Type B pancreatic cell (in vitro differentiated cells): ENCODE measurements at regions not wholly inside any gene's neighbourhood (a gene's known extent, or its start where the extent isn't known, plus 50 kb on each side); places are given as distances from the start of the nearest gene placed in this dataset.

Experiments
- DNase-seq: peaks from one replicate; pipeline ENCODE4 v3.0.0; 2021; ENCODE audit warnings: mixed read lengths; ENCODE audit not compliant: unreplicated experiment; ENCODE audit errors: extremely low spot score
- H3K27ac Mint-ChIP-seq: 2 replicates; pipeline ENCODE4 v1.8.0; 2021; ENCODE audit warnings: mild to moderate bottlenecking, mixed read lengths
- H3K27me3 Mint-ChIP-seq: 2 replicates; pipeline ENCODE4 v1.8.0; 2021; ENCODE audit warnings: mixed read lengths
- H3K36me3 Mint-ChIP-seq: 2 replicates; pipeline ENCODE4 v1.8.0; 2021; ENCODE audit warnings: mixed read lengths
- H3K4me1 Mint-ChIP-seq: one replicate; pipeline ENCODE4 v1.8.0; 2021; ENCODE audit warnings: mixed read lengths; ENCODE audit not compliant: unreplicated experiment
- H3K4me3 Mint-ChIP-seq: 2 replicates; pipeline ENCODE4 v1.8.0; 2021; ENCODE audit warnings: mild to moderate bottlenecking, mixed read lengths
- H3K9me3 Mint-ChIP-seq: 2 replicates; pipeline ENCODE4 v1.8.0; 2021; ENCODE audit warnings: mixed read lengths
- CTCF ChIP-seq: fragments of 200-600 bp; sonication (generic); conservative IDR thresholded peaks from 2 replicates; pipeline ENCODE4 v1.5.0; 2021; ENCODE audit warnings: antibody characterized with exemption, mild to moderate bottlenecking

DNA sequence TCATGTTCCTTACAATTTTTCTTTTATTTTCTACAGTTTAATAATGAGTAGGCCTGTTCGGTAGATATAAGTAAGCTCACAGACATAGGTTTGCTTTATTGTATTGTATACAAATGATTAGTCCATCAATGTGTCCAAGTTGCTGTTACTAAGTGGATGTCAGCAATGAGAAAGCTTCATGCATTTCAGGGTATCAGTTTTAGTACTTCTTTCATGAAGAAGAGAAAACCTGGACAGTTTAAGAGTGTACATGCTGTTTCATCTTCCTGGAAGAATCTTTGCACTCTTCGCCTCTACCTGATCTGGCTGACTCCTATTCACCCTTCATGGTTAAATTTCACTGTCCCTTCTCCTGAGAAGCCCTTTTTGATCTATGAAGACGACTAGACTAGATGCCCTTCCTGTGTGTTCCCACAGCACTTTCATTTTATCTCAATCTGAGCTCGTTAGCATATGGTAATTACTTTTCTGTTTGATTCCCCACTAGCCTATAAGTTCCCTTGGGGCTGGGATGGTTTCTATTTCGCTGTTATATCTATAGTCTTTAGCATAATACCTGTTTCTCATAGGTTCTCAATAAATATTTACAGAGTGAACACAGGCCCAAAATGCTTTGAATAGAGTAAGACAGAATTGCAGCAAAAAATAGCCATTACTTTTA lies 70.7 kb downstream of the CETN3 start:
- no peak for DNase-seq

DNA sequence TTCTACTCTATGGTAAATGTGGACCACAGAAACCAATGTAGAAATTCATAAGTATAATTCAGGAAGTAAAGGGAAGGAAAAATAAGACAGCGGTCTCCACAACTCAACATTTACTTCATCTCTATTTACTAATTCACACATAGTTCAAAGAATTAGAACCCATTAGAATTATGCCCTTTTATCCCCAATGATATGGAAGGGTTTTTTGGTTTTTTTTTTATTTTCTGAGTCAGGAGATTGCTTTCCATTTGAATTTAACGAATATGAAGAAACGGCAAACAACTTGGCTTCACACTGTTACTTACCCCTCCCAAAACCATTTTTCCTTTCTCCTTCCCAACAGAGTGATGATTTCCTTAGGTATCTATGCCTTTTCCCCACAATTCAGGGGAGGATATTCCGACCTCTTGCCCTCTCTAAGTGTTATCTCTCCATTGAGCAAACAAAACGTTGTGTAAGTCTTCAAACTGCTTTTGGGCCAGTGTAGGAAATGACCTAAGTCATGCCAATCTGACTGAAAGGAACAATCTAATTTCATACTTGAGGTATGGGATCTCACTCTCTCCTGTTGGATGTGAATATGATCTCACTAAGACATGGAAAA lies 72.0 kb downstream of the CETN3 start:
- H3K27me3 Mint-ChIP-seq, result no peaks in the 10 kb centered on the region
- H3K36me3 Mint-ChIP-seq, result no peaks in the 10 kb centered on the region
- DNase-seq, result no peak
- H3K4me3 Mint-ChIP-seq, result no peak overlapping the region
- no peak for TF ChIP-seq CTCF
- no peak overlapping the region for H3K27ac Mint-ChIP-seq
- H3K4me1 Mint-ChIP-seq, result no peaks in the 10 kb centered on the region
- H3K9me3 Mint-ChIP-seq, result no peaks in the 10 kb centered on the region

More for the DNA sequence above, 70.7 kb downstream of the CETN3 start:
- H3K27me3 Mint-ChIP-seq, result no peaks in the 10 kb centered on the region
- no peaks in the 10 kb centered on the region for H3K4me1 Mint-ChIP-seq
- no peaks in the 10 kb centered on the region for H3K9me3 Mint-ChIP-seq
- no peak for TF ChIP-seq CTCF
- H3K27ac Mint-ChIP-seq, result no peak overlapping the region
- H3K36me3 Mint-ChIP-seq, result no peaks in the 10 kb centered on the region
- H3K4me3 Mint-ChIP-seq, result no peak overlapping the region

DNA sequence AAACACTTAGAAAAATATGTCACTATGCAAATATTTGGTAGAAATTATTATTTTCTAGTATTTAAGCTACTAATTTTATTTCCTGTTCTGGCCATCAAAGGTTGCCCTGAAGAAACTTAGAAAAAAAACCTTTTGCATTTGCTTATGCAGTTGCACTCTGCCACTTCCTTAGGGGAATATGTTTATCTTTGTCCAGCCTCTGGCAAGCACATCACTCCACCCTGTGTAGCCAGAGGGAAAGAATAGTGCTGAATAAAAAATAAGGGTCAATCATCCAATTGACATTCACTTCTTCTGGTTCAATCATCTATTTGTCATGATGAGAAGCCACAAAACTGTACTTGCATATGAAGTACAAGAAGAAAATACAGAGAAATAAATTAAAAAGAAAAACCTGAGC lies 72.8 kb downstream of the CETN3 start:
- H3K27ac Mint-ChIP-seq, result no peak overlapping the region
- H3K9me3 Mint-ChIP-seq, result no peaks in the 10 kb centered on the region
- no peaks in the 10 kb centered on the region for H3K36me3 Mint-ChIP-seq
- no peaks in the 10 kb centered on the region for H3K27me3 Mint-ChIP-seq
- DNase-seq, result no peak
- no peak overlapping the region for H3K4me3 Mint-ChIP-seq
- no peak for TF ChIP-seq CTCF
- H3K4me1 Mint-ChIP-seq, result no peaks in the 10 kb centered on the region

DNA sequence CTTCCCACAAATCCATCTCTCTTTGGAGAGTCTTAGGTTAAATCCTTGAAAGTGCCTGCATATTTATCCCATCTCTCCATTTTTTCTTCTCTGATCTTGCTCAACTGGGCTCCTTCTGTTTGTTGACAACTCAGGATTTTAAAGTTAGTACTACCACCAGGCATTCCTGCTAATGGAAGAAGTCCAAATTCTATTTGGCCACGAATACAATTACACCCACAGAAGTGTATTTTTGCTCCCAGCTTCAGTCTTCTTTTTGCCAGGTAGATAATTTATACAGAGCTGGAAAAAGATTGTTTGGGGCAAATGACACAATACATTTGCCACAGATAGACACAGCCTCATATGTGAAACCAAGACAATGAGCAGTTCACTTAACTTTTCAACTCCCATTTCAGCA lies 74.8 kb downstream of the CETN3 start:
- Mint-ChIP-seq H3K36me3 (no peaks in the 10 kb centered on the region), H3K4me3 (no peak overlapping the region), H3K27me3 (no peaks in the 10 kb centered on the region), H3K9me3 (no peaks in the 10 kb centered on the region), H3K4me1 (no peaks in the 10 kb centered on the region), H3K27ac (no peak overlapping the region)
- no peak for TF ChIP-seq CTCF
- no peak for DNase-seq

DNA sequence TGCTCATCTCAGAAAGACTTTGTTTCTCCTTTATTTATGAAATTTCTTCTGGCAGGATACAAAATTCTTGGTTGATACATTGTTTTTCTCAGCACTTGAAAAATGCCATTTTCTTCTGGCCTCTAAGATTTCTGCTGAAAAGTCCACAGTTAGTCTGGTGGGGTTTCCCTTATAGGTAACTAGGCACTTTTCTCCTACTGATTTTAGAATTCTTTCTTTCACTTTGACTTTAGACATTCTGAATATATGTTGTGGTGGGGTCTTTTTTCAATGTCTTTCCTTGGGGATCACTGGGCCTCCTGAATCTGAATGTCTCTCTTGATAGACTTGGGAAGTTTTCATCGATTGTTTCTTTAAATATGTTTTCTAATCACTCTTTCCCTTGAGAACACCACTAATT lies 79.6 kb downstream of the CETN3 start:
- no peak overlapping the region for H3K4me3 Mint-ChIP-seq
- H3K27me3 Mint-ChIP-seq, result no peaks in the 10 kb centered on the region
- H3K4me1 Mint-ChIP-seq, result no peaks in the 10 kb centered on the region
- no peak for DNase-seq
- no peak overlapping the region for H3K27ac Mint-ChIP-seq
- H3K9me3 Mint-ChIP-seq, result no peaks in the 10 kb centered on the region
- H3K36me3 Mint-ChIP-seq, result no peaks in the 10 kb centered on the region
- TF ChIP-seq CTCF, result no peak
